NCI-H345 (cell line): ENCODE measurements at regions not wholly inside any gene's neighbourhood (a gene's known extent, or its start where the extent isn't known, plus 50 kb on each side); places are given as distances from the start of the nearest gene placed in this dataset.
"Not testable (repeated sequence)": the region's sequence is repeated elsewhere in the genome, so short reads cannot be mapped to it uniquely, and the experiment has no call there.

ENCODE experiments used
- DNase-seq: peaks from one replicate; lab custom pipeline; 2025; lab: John Stamatoyannopoulos, UW

- DNase-seq, result no peak
Observed at GRCh38 chr10:62661143-62661542, 143.4 kb upstream of the ADO start.

- no peak for DNase-seq
Observed at GRCh38 chr10:62662486-62662885, 142.0 kb upstream of the ADO start.

- no peak for DNase-seq
Observed at GRCh38 chr10:62665771-62666170, 138.7 kb upstream of the ADO start.

- no peak for DNase-seq
Observed at GRCh38 chr10:62666275-62666674, 138.2 kb upstream of the ADO start.

- DNase-seq, result no peak
Observed at GRCh38 chr10:62669341-62669740, 135.2 kb upstream of the ADO start.

- DNase-seq, result no peak
Observed at GRCh38 chr10:62671104-62671503, 133.4 kb upstream of the ADO start.

- no peak for DNase-seq
Observed at GRCh38 chr10:62681211-62681940, 123.1 kb upstream of the ADO start.

GRCh38 chr10:62684911-62685310 is 119.6 kb upstream of the ADO start:
- no peak for DNase-seq

- no peak for DNase-seq
Observed at GRCh38 chr10:62687230-62687748, 117.2 kb upstream of the ADO start.

- DNase-seq, result no peak
Observed at GRCh38 chr10:62688971-62689700, 115.4 kb upstream of the ADO start.

GRCh38 chr10:62689712-62690111 is 114.8 kb upstream of the ADO start:
- no peak for DNase-seq

- no peak for DNase-seq
Observed at GRCh38 chr10:62690703-62691102, 113.8 kb upstream of the ADO start.

GRCh38 chr10:62691336-62691735 is 113.2 kb upstream of the ADO start:
- no peak for DNase-seq

GRCh38 chr10:62692085-62692484 is 112.4 kb upstream of the ADO start:
- DNase-seq, result no peak

GRCh38 chr10:62693306-62693705 is 111.2 kb upstream of the ADO start:
- no peak for DNase-seq

GRCh38 chr10:62694537-62695126 is 109.9 kb upstream of the ADO start:
- DNase-seq, result no peak

GRCh38 chr10:62696798-62697197 is 107.7 kb upstream of the ADO start:
- no peak for DNase-seq

GRCh38 chr10:62699148-62699547 is 105.4 kb upstream of the ADO start:
- no peak for DNase-seq

GRCh38 chr10:62704121-62704520 is 100.4 kb upstream of the ADO start:
- DNase-seq, result not testable (repeated sequence)

- no peak for DNase-seq
Observed at GRCh38 chr10:62705789-62706188, 98.7 kb upstream of the ADO start.

- no peak for DNase-seq
Observed at GRCh38 chr10:62707810-62708209, 96.7 kb upstream of the ADO start.

- DNase-seq, result no peak
Observed at GRCh38 chr10:62708569-62708968, 96.0 kb upstream of the ADO start.

GRCh38 chr10:62709200-62709599 is 95.3 kb upstream of the ADO start:
- DNase-seq, result no peak
